OCI-LY3 (cell line): ENCODE measurements at regions not wholly inside any gene's neighbourhood (a gene's known extent, or its start where the extent isn't known, plus 50 kb on each side); places are given as distances from the start of the nearest gene placed in this dataset.

Experiments used
- CTCF ChIP-seq: fragments of 200-600, 300-600 bp; sonication (generic); IDR thresholded peaks from 2 replicates; pipeline ENCODE4 v1.5.1; 2014; ENCODE audit warnings: antibody characterized with exemption, low read length, low read depth
- EZH2phosphoT487 ChIP-seq: fragments of 200-600 bp; shearing (Covaris generic); IDR thresholded peaks from 2 replicates; pipeline ENCODE4 v1.6.1; 2018; ENCODE audit warnings: antibody characterized with exemption, mixed run types, low read depth

- TF ChIP-seq CTCF (no peak), EZH2phosphoT487 (no peak)
Measured at GRCh38 chr16:86151239-86151851, 252.4 kb downstream of the IRF8 start.
